GM18858 (cell line): ENCODE measurements at regions not wholly inside any gene's neighbourhood (a gene's known extent, or its start where the extent isn't known, plus 50 kb on each side); places are given as distances from the start of the nearest gene placed in this dataset.

Experiments used
- ATAC-seq: cut with Tn5 transposase; IDR thresholded peaks from one replicate; pipeline ENCODE4 v1.9.1; 2021; ENCODE audit not compliant: unreplicated experiment

GRCh38 chr4:19455850-19456602 lies 795.7 kb upstream of the SLIT2 start:
- no peak for ATAC-seq

- no peak for ATAC-seq
Observed at GRCh38 chr4:19455196-19455595, 796.5 kb upstream of the SLIT2 start.

GRCh38 chr4:19438233-19438632 lies 813.5 kb upstream of the SLIT2 start:
- no peak for ATAC-seq

- ATAC-seq: no peak
Observed at GRCh38 chr4:19437008-19437407, 814.7 kb upstream of the SLIT2 start.

- no peak for ATAC-seq
Observed at GRCh38 chr4:19429684-19430083, 822.0 kb upstream of the SLIT2 start.

GRCh38 chr4:19425146-19425545 lies 826.6 kb upstream of the SLIT2 start:
- no peak for ATAC-seq

GRCh38 chr4:19417256-19417655 lies 834.4 kb upstream of the SLIT2 start:
- ATAC-seq: no peak

GRCh38 chr4:19416146-19416545 lies 835.6 kb upstream of the SLIT2 start:
- ATAC-seq: no peak

GRCh38 chr4:19408490-19408889 lies 843.2 kb upstream of the SLIT2 start:
- ATAC-seq: no peak

GRCh38 chr4:19406789-19407188 lies 844.9 kb upstream of the SLIT2 start:
- ATAC-seq: no peak

GRCh38 chr4:19403786-19404370 lies 847.8 kb upstream of the SLIT2 start:
- no peak for ATAC-seq

GRCh38 chr4:19402581-19403065 lies 849.1 kb upstream of the SLIT2 start:
- ATAC-seq: no peak

GRCh38 chr4:19401301-19402080 lies 850.2 kb upstream of the SLIT2 start:
- no peak for ATAC-seq

GRCh38 chr4:19400820-19401219 lies 850.9 kb upstream of the SLIT2 start:
- no peak for ATAC-seq

- no peak for ATAC-seq
Observed at GRCh38 chr4:19399001-19399400, 852.7 kb upstream of the SLIT2 start.

GRCh38 chr4:19386786-19387185 lies 864.9 kb upstream of the SLIT2 start:
- no peak for ATAC-seq

- ATAC-seq: no peak
Observed at GRCh38 chr4:19382993-19383756, 868.5 kb upstream of the SLIT2 start.

- no peak for ATAC-seq
Observed at GRCh38 chr4:19381068-19381467, 870.6 kb upstream of the SLIT2 start.

- ATAC-seq: no peak
Observed at GRCh38 chr4:19380600-19380999, 871.1 kb upstream of the SLIT2 start.

GRCh38 chr4:19379191-19379708 lies 872.5 kb upstream of the SLIT2 start:
- no peak for ATAC-seq

- ATAC-seq: no peak
Observed at GRCh38 chr4:19375931-19376330, 875.8 kb upstream of the SLIT2 start.
